Activated CD4-positive, alpha-beta T cell treated with anti-CD3 and anti-CD28 coated beads for 36 hours (primary cell): ENCODE measurements at regions not wholly inside any gene's neighbourhood (a gene's known extent, or its start where the extent isn't known, plus 50 kb on each side); places are given as distances from the start of the nearest gene placed in this dataset.

Experiments used
- ATAC-seq: fragments of 200-7000 bp; cut with Tn5 transposase; one replicate; pipeline ENCODE4 v1.10.0; 2021; ENCODE audit warnings: mild to moderate bottlenecking, moderate library complexity
- CTCF ChIA-PET: fragments of 350-600 bp; sonication (Branson Sonifier 250); formaldehyde crosslinking; loops from one replicate; lab custom pipeline; 2021; ENCODE audit warnings: antibody characterized with exemption; lab: Charles Lee
- POLR2A ChIA-PET: fragments of 350-600 bp; sonication (Branson Sonifier 250); formaldehyde crosslinking; loops from one replicate; lab custom pipeline; 2021; ENCODE audit warnings: antibody characterized with exemption, inconsistent platforms; lab: Charles Lee
- DNase-seq: peaks from one replicate; pipeline ENCODE4 v3.0.0-alpha.2; 2020
- H3K27ac Mint-ChIP-seq: one replicate; pipeline ENCODE4 v1.8.0; 2021; ENCODE audit warnings: mixed read lengths
- H3K27me3 Mint-ChIP-seq: one replicate; pipeline ENCODE4 v1.8.0; 2021; ENCODE audit warnings: mixed read lengths
- H3K36me3 Mint-ChIP-seq: one replicate; pipeline ENCODE4 v1.8.0; 2021; ENCODE audit warnings: low read depth, mixed read lengths
- H3K4me1 Mint-ChIP-seq: one replicate; pipeline ENCODE4 v1.8.0; 2021; ENCODE audit warnings: mixed read lengths
- H3K4me3 Mint-ChIP-seq: one replicate; pipeline ENCODE4 v1.8.0; 2021; ENCODE audit warnings: mild to moderate bottlenecking, moderate library complexity, mixed read lengths
- H3K9me3 Mint-ChIP-seq: one replicate; pipeline ENCODE4 v1.8.0; 2021; ENCODE audit warnings: low read depth, mixed read lengths
- intact Hi-C, 2 experiments: fragments of 100-400 bp; cut with DNase I in 1 of 2; cut with micrococcal nuclease in 1 of 2; formaldehyde crosslinking; loops; one replicate each; pipeline versions ENCODE4 v1.14.2 to v1.15.1; 2022 to 2024; cut with DNase I, micrococcal nuclease

- Mint-ChIP-seq H3K36me3 (no peaks in the 10 kb centered on the region), H3K4me3 (no peak overlapping the region), H3K9me3 (no peaks in the 10 kb centered on the region), H3K27ac (no peak overlapping the region), H3K27me3 (no peaks in the 10 kb centered on the region), H3K4me1 (no peaks in the 10 kb centered on the region)
- no peak for DNase-seq
- ChIA-PET POLR2A (interaction anchor here (0.7 kb wide), 1 partner anchor 466 kb away, joined by 3 read pairs; no protein-coding TSS in a partner anchor), CTCF (no interaction called here)
- ATAC-seq, result no peak
- intact Hi-C loops, result no loop called here
These were observed 96.2 kb upstream of the VGLL2 start for GRCh38 chr6:117169064-117169665.

GRCh38 chr6:117169781-117170281, 95.5 kb upstream of the VGLL2 start:
- intact Hi-C loops, result no loop called here
- Mint-ChIP-seq H3K4me1 (no peaks in the 10 kb centered on the region), H3K27ac (no peak overlapping the region), H3K9me3 (no peaks in the 10 kb centered on the region), H3K4me3 (no peak overlapping the region), H3K36me3 (no peaks in the 10 kb centered on the region), H3K27me3 (no peaks in the 10 kb centered on the region)
- ChIA-PET POLR2A (no interaction called here), CTCF (no interaction called here)
- ATAC-seq (no peak), DNase-seq (no peak)

GRCh38 chr6:117174835-117175360, 90.5 kb upstream of the VGLL2 start:
- no peaks in the 10 kb centered on the region for H3K4me1 Mint-ChIP-seq
- H3K27ac Mint-ChIP-seq, result no peak overlapping the region
- H3K36me3 Mint-ChIP-seq, result no peaks in the 10 kb centered on the region
- H3K9me3 Mint-ChIP-seq, result peaks cover 6% of the 10 kb centered on the region
- intact Hi-C loops, result no loop called here
- CTCF ChIA-PET, result no interaction called here
- no peak overlapping the region for H3K4me3 Mint-ChIP-seq
- DNase-seq (no peak), ATAC-seq (no peak)
- no peaks in the 10 kb centered on the region for H3K27me3 Mint-ChIP-seq
- POLR2A ChIA-PET, result no interaction called here

- Mint-ChIP-seq H3K27me3 (no peaks in the 10 kb centered on the region), H3K4me1 (no peaks in the 10 kb centered on the region), H3K9me3 (no peaks in the 10 kb centered on the region), H3K4me3 (no peak overlapping the region), H3K36me3 (no peaks in the 10 kb centered on the region), H3K27ac (no peak overlapping the region)
- intact Hi-C loops, result loop anchor here in 1 of 2 experiments (2.0 kb wide), 1 partner anchor 214 kb away; no protein-coding TSS in a partner anchor
- ChIA-PET POLR2A (no interaction called here), CTCF (interaction anchor here (0.7 kb wide), 1 partner anchor 16 kb away, joined by 3 read pairs; no protein-coding TSS in a partner anchor)
- DNase-seq, result no peak
- ATAC-seq, result no peak
These were observed 76.6 kb upstream of the VGLL2 start for GRCh38 chr6:117188627-117189201.

GRCh38 chr6:117191009-117191408, 74.3 kb upstream of the VGLL2 start:
- CTCF ChIA-PET, result no interaction called here
- H3K4me1 Mint-ChIP-seq, result no peaks in the 10 kb centered on the region
- no peak overlapping the region for H3K27ac Mint-ChIP-seq
- H3K36me3 Mint-ChIP-seq, result no peaks in the 10 kb centered on the region
- no peak for ATAC-seq
- no peak for DNase-seq
- POLR2A ChIA-PET, result no interaction called here
- no peaks in the 10 kb centered on the region for H3K27me3 Mint-ChIP-seq
- no peak overlapping the region for H3K4me3 Mint-ChIP-seq
- intact Hi-C loops, result no loop called here
- no peaks in the 10 kb centered on the region for H3K9me3 Mint-ChIP-seq

- H3K4me3 Mint-ChIP-seq, result no peak overlapping the region
- no peaks in the 10 kb centered on the region for H3K36me3 Mint-ChIP-seq
- POLR2A ChIA-PET, result no interaction called here
- no peaks in the 10 kb centered on the region for H3K4me1 Mint-ChIP-seq
- CTCF ChIA-PET, result no interaction called here
- no peak for ATAC-seq
- no peak overlapping the region for H3K27ac Mint-ChIP-seq
- intact Hi-C loops, result no loop called here
- no peaks in the 10 kb centered on the region for H3K9me3 Mint-ChIP-seq
- DNase-seq, result no peak
- H3K27me3 Mint-ChIP-seq, result no peaks in the 10 kb centered on the region
These were observed 73.9 kb upstream of the VGLL2 start for GRCh38 chr6:117191448-117191847.

GRCh38 chr6:117194271-117194670, 71.1 kb upstream of the VGLL2 start:
- ChIA-PET CTCF (no interaction called here), POLR2A (no interaction called here)
- H3K4me1 Mint-ChIP-seq, result no peaks in the 10 kb centered on the region
- H3K9me3 Mint-ChIP-seq, result no peaks in the 10 kb centered on the region
- intact Hi-C loops, result no loop called here
- H3K4me3 Mint-ChIP-seq, result no peak overlapping the region
- ATAC-seq (no peak), DNase-seq (no peak)
- H3K27me3 Mint-ChIP-seq, result no peaks in the 10 kb centered on the region
- H3K36me3 Mint-ChIP-seq, result no peaks in the 10 kb centered on the region
- no peak overlapping the region for H3K27ac Mint-ChIP-seq

- Mint-ChIP-seq H3K9me3 (no peaks in the 10 kb centered on the region), H3K4me3 (no peak overlapping the region), H3K27me3 (no peaks in the 10 kb centered on the region), H3K27ac (no peak overlapping the region), H3K4me1 (no peaks in the 10 kb centered on the region), H3K36me3 (no peaks in the 10 kb centered on the region)
- intact Hi-C loops, result no loop called here
- ChIA-PET POLR2A (no interaction called here), CTCF (no interaction called here)
- ATAC-seq (no peak), DNase-seq (no peak)
These were observed 70.4 kb upstream of the VGLL2 start for GRCh38 chr6:117194978-117195377.

- Mint-ChIP-seq H3K27me3 (no peaks in the 10 kb centered on the region), H3K27ac (no peak overlapping the region), H3K9me3 (no peaks in the 10 kb centered on the region), H3K36me3 (no peaks in the 10 kb centered on the region), H3K4me3 (no peak overlapping the region), H3K4me1 (no peaks in the 10 kb centered on the region)
- ATAC-seq, result no peak
- DNase-seq, result no peak
- CTCF ChIA-PET, result no interaction called here
- intact Hi-C loops, result no loop called here
- POLR2A ChIA-PET, result no interaction called here
These were observed 69.6 kb upstream of the VGLL2 start for GRCh38 chr6:117195728-117196127.

- no peak for DNase-seq
- H3K27me3 Mint-ChIP-seq, result no peaks in the 10 kb centered on the region
- ChIA-PET POLR2A (no interaction called here), CTCF (no interaction called here)
- H3K9me3 Mint-ChIP-seq, result no peaks in the 10 kb centered on the region
- no peak overlapping the region for H3K27ac Mint-ChIP-seq
- no peak overlapping the region for H3K4me3 Mint-ChIP-seq
- ATAC-seq, result no peak
- H3K4me1 Mint-ChIP-seq, result no peaks in the 10 kb centered on the region
- intact Hi-C loops, result no loop called here
- H3K36me3 Mint-ChIP-seq, result no peaks in the 10 kb centered on the region
These were observed 65.3 kb upstream of the VGLL2 start for GRCh38 chr6:117200067-117200466.

- DNase-seq (no peak), ATAC-seq (no peak)
- POLR2A ChIA-PET, result no interaction called here
- intact Hi-C loops, result no loop called here
- H3K36me3 Mint-ChIP-seq, result no peaks in the 10 kb centered on the region
- H3K27ac Mint-ChIP-seq, result no peak overlapping the region
- no peak overlapping the region for H3K4me3 Mint-ChIP-seq
- H3K9me3 Mint-ChIP-seq, result no peaks in the 10 kb centered on the region
- H3K4me1 Mint-ChIP-seq, result no peaks in the 10 kb centered on the region
- CTCF ChIA-PET, result interaction anchor here (0.9 kb wide), 1 partner anchor 14 kb away, joined by 3 read pairs; no protein-coding TSS in a partner anchor
- peaks cover 3% of the 10 kb centered on the region for H3K27me3 Mint-ChIP-seq
These were observed 60.5 kb upstream of the VGLL2 start for GRCh38 chr6:117204903-117205302.

- H3K9me3 Mint-ChIP-seq, result no peaks in the 10 kb centered on the region
- ChIA-PET CTCF (no interaction called here), POLR2A (no interaction called here)
- no peaks in the 10 kb centered on the region for H3K4me1 Mint-ChIP-seq
- peaks cover 3% of the 10 kb centered on the region for H3K27me3 Mint-ChIP-seq
- H3K27ac Mint-ChIP-seq, result no peak overlapping the region
- H3K4me3 Mint-ChIP-seq, result no peak overlapping the region
- H3K36me3 Mint-ChIP-seq, result no peaks in the 10 kb centered on the region
- DNase-seq (no peak), ATAC-seq (no peak)
- intact Hi-C loops, result no loop called here
These were observed 59.5 kb upstream of the VGLL2 start for GRCh38 chr6:117205876-117206275.
